ENCODE measurements at regions not wholly inside any gene's neighbourhood (a gene's known extent, or its start where the extent isn't known, plus 50 kb on each side); places are given as distances from the start of the nearest gene placed in this dataset.

DNA sequence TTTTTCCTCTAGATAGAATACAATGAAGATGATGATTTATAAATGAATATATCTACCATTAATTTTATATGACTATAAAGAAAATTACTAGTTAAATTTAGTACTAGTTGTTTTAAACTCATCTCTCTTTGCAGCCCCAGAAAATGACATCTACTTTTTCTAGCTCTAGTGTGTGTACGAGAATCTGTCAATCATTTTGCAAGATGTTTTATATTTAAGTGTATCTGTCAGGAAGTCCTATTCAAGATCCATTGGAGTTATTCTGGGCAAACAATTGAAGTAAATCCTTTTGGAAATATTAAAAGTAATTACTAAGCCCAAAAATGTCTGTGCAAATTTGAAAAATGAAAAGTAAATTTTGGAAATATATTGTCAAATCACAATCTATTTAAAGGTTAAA is 144.3 kb upstream of the PCDH9 start:
- Histone ChIP-seq H4K20me1 (ENCODE audit: insufficient read depth) (no peaks in the 10 kb centered on the region), H3K9me3 (ENCODE audit: low read depth) (no peaks in the 10 kb centered on the region), H3F3A (ENCODE audit: insufficient read depth) (no peaks in the 10 kb centered on the region), H3K9ac (no peak overlapping the region), H3K27ac (no peak overlapping the region), H3K9me2 (ENCODE audit: insufficient read depth) (no peaks in the 10 kb centered on the region), H3K4me3 (no peak overlapping the region), H3K4me1 (ENCODE audit: insufficient read depth) (0 out of 2 replicates have a peak, but pooled peaks cover 3% of the 10 kb centered on the region), H3K4me2 (ENCODE audit: unreplicated experiment) (no peak overlapping the region), H3K27me3 (replicated peaks; ENCODE audit: insufficient read depth) (no peaks in the 10 kb centered on the region), H2AFZ (no peak overlapping the region), H3K79me2 (ENCODE audit: insufficient read depth) (no peaks in the 10 kb centered on the region), H3K36me3 (ENCODE audit: low read depth) (no peaks in the 10 kb centered on the region)
- TF ChIP-seq EZH2phosphoT487 (IDR thresholded peaks at IDR 0.05; ENCODE audit: insufficient read depth, low read depth) (no peak), EZH2 (IDR thresholded peaks at IDR 0.05; ENCODE audit: insufficient read depth, poor library complexity, severe bottlenecking) (no peak)
- 6 to 8% methylated on average over 1 of the region's 1 CpG for WGBS, 2 experiments (ENCODE audit: low coverage in 1 of 2, low lambda C conversion rate in 2 of 2, missing lambda C conversion rate in 2 of 2)
- no peak for DNase-seq
- in situ Hi-C loops (cut with MboI), result no loop called here

DNA sequence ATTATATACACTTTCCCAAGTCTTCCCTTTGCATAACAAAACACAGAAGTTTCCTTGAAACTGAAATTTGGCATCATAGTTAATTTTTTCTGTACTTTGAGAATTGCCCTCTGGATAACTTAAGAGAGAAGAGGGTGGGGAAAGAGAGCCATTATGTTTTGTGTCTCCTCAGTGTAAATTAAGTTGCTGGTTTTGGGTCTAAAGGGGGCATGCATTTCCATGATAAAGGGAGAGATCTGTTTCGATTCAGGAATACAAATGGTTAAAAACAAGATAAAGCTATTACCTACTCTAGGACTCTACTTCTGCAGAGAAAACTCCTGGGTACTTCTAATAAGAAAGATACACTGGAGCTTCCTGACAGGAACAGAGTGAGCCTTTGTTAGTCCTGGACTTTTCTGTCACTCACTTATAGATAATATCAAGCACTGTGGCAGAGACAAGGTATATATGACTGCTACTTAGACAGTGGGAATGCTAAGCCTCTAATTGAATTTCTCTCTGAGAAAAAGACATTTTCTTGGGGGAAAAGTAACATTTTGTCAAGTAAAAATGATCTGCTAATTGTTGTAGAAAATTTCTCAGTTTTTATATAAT is 142.8 kb upstream of the PCDH9 start:
- no peak for DNase-seq
- no peaks in the 10 kb centered on the region for H3K9me3 ChIP-seq (ENCODE audit: low read depth)
- H4K20me1 ChIP-seq (ENCODE audit: insufficient read depth), result no peaks in the 10 kb centered on the region
- H3K27ac ChIP-seq, result no peak overlapping the region
- H3K36me3 ChIP-seq (ENCODE audit: low read depth), result no peaks in the 10 kb centered on the region
- H3K9ac ChIP-seq, result no peak overlapping the region
- TF ChIP-seq EZH2phosphoT487 (IDR thresholded peaks at IDR 0.05; ENCODE audit: insufficient read depth, low read depth) (no peak), EZH2 (IDR thresholded peaks at IDR 0.05; ENCODE audit: insufficient read depth, poor library complexity, severe bottlenecking) (no peak)
- no peaks in the 10 kb centered on the region for H3F3A ChIP-seq (ENCODE audit: insufficient read depth)
- no peaks in the 10 kb centered on the region for H3K9me2 ChIP-seq (ENCODE audit: insufficient read depth)
- H2AFZ ChIP-seq, result no peak overlapping the region
- 0 to 10% methylated on average over 1 of the region's 1 CpG for WGBS, 2 experiments (ENCODE audit: low coverage in 1 of 2, low lambda C conversion rate in 2 of 2, missing lambda C conversion rate in 2 of 2)
- H3K4me1 ChIP-seq (ENCODE audit: insufficient read depth), result 0 out of 2 replicates have a peak, but pooled peaks cover 4% of the 10 kb centered on the region
- H3K4me2 ChIP-seq (ENCODE audit: unreplicated experiment), result no peak overlapping the region
- in situ Hi-C loops (cut with MboI), result no loop called here
- no peaks in the 10 kb centered on the region for H3K27me3 ChIP-seq (replicated peaks; ENCODE audit: insufficient read depth)
- no peak overlapping the region for H3K4me3 ChIP-seq
- no peaks in the 10 kb centered on the region for H3K79me2 ChIP-seq (ENCODE audit: insufficient read depth)

DNA sequence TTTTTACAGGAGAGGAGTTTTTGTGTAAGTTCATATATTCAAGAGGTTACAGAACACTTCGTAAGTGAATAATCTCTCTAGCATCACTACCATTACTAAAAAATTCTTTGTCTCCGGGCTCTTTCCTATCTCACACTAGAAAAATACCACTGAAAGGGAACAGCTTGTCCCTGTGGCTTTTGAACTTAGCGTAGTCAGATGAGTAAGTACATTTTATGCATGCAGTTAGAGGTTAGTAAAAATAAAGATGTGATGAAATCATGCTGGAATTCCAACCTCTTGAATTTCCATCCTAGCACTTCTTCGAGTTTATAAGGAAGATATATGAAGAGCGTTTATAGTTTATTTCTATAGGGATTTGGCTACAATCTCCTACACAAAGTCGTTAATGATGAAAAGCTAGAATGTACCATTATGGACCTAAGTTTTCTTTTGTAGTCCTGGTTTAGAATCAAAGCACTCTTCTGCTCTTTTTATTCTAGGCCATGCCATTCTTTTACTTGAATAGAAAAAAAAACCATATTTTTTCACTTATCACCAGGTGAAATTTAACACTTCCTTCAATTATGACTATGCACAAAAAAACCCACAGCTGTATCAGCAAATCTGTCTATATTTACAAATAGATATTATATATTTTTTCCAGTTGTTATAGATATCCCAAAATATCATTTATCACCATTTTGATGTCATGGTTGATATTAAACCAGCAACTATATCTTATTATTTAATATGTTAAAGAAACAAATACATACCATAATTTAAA is 139.9 kb upstream of the PCDH9 start:
- WGBS, 2 experiments (ENCODE audit: low coverage in 1 of 2, low lambda C conversion rate in 2 of 2, missing lambda C conversion rate in 2 of 2), result 18 to 27% methylated on average over 6 of the region's 6 CpGs
- no peaks in the 10 kb centered on the region for H3K9me3 ChIP-seq (ENCODE audit: low read depth)
- H3K79me2 ChIP-seq (ENCODE audit: insufficient read depth), result no peaks in the 10 kb centered on the region
- no peak overlapping the region for H3K9ac ChIP-seq
- H4K20me1 ChIP-seq (ENCODE audit: insufficient read depth), result no peaks in the 10 kb centered on the region
- no peaks in the 10 kb centered on the region for H3K9me2 ChIP-seq (ENCODE audit: insufficient read depth)
- DNase-seq, result peak; percentile 43
- no peak overlapping the region for H3K4me3 ChIP-seq
- in situ Hi-C loops (cut with MboI), result no loop called here
- no peak for TF ChIP-seq EZH2 (IDR thresholded peaks at IDR 0.05; ENCODE audit: insufficient read depth, poor library complexity, severe bottlenecking)
- TF ChIP-seq EZH2phosphoT487 (IDR thresholded peaks at IDR 0.05; ENCODE audit: insufficient read depth, low read depth), result no peak
- no peak overlapping the region for H3K27ac ChIP-seq
- no peaks in the 10 kb centered on the region for H3K36me3 ChIP-seq (ENCODE audit: low read depth)
- H3K4me2 ChIP-seq (ENCODE audit: unreplicated experiment), result no peak overlapping the region
- no peaks in the 10 kb centered on the region for H3F3A ChIP-seq (ENCODE audit: insufficient read depth)
- H3K4me1 ChIP-seq (ENCODE audit: insufficient read depth), result 0 out of 2 replicates have a peak, but pooled peaks cover 4% of the 10 kb centered on the region
- no peaks in the 10 kb centered on the region for H3K27me3 ChIP-seq (replicated peaks; ENCODE audit: insufficient read depth)
- H2AFZ ChIP-seq, result no peak overlapping the region

DNA sequence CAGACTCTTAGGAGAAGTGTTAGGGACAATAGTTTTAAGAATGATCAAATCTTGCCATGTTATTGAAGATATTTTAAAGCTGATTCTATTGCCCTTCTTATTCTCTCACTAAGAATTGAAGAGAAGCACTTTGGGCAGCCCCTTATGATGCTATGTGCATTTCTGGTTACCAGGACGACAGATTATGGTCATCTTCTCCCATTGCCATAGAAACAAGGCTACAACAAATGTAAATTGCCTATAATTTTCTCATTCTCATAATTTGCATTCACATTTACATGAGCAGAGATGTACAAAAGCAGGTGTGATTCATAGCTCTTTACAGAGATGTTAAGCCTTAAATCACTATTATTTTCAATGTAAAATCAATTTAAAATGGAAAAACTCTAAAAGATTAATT is 137.3 kb upstream of the PCDH9 start:
- in situ Hi-C loops (cut with MboI), result no loop called here
- H2AFZ ChIP-seq, result no peak overlapping the region
- 0 to 6% methylated on average over 1 of the region's 1 CpG for WGBS, 2 experiments (ENCODE audit: low coverage in 1 of 2, low lambda C conversion rate in 2 of 2, missing lambda C conversion rate in 2 of 2)
- H3K36me3 ChIP-seq (ENCODE audit: low read depth), result no peaks in the 10 kb centered on the region
- H3K27ac ChIP-seq, result no peak overlapping the region
- no peaks in the 10 kb centered on the region for H3K9me3 ChIP-seq (ENCODE audit: low read depth)
- H3K4me3 ChIP-seq, result no peak overlapping the region
- no peak overlapping the region for H3K9ac ChIP-seq
- H4K20me1 ChIP-seq (ENCODE audit: insufficient read depth), result no peaks in the 10 kb centered on the region
- TF ChIP-seq EZH2phosphoT487 (IDR thresholded peaks at IDR 0.05; ENCODE audit: insufficient read depth, low read depth) (no peak), EZH2 (IDR thresholded peaks at IDR 0.05; ENCODE audit: insufficient read depth, poor library complexity, severe bottlenecking) (no peak)
- H3K79me2 ChIP-seq (ENCODE audit: insufficient read depth), result no peaks in the 10 kb centered on the region
- H3K4me1 ChIP-seq (ENCODE audit: insufficient read depth), result 0 out of 2 replicates have a peak, but pooled peaks cover 4% of the 10 kb centered on the region
- no peaks in the 10 kb centered on the region for H3F3A ChIP-seq (ENCODE audit: insufficient read depth)
- no peaks in the 10 kb centered on the region for H3K9me2 ChIP-seq (ENCODE audit: insufficient read depth)
- no peaks in the 10 kb centered on the region for H3K27me3 ChIP-seq (replicated peaks; ENCODE audit: insufficient read depth)
- DNase-seq, result no peak
- H3K4me2 ChIP-seq (ENCODE audit: unreplicated experiment), result no peak overlapping the region

Data from GM23248 (cell line).